Activated CD8-positive, alpha-beta T cell treated with anti-CD3 and anti-CD28 coated beads for 36 hours (primary cell): ENCODE measurements at regions not wholly inside any gene's neighbourhood (a gene's known extent, or its start where the extent isn't known, plus 50 kb on each side); places are given as distances from the start of the nearest gene placed in this dataset.

ENCODE experiments used
- ATAC-seq: fragments of 200-7000 bp; cut with Tn5 transposase; one replicate; pipeline ENCODE4 v1.10.0; 2021; ENCODE audit warnings: mild to moderate bottlenecking, moderate library complexity
- CTCF ChIA-PET: fragments of 350-600 bp; sonication (Branson Sonifier 250); formaldehyde crosslinking; loops from one replicate; lab custom pipeline; 2021; ENCODE audit warnings: antibody characterized with exemption; lab: Charles Lee
- POLR2A ChIA-PET: fragments of 350-600 bp; sonication (Branson Sonifier 250); formaldehyde crosslinking; loops from one replicate; lab custom pipeline; 2021; ENCODE audit warnings: antibody characterized with exemption; lab: Charles Lee
- DNase-seq: peaks from one replicate; pipeline ENCODE4 v3.0.0-alpha.2; 2020
- H3K27ac Mint-ChIP-seq: one replicate; pipeline ENCODE4 v1.8.0; 2021; ENCODE audit warnings: mild to moderate bottlenecking, mixed read lengths
- H3K27me3 Mint-ChIP-seq: one replicate; pipeline ENCODE4 v1.8.0; 2021; ENCODE audit warnings: mixed read lengths
- H3K36me3 Mint-ChIP-seq: one replicate; pipeline ENCODE4 v1.8.0; 2021; ENCODE audit warnings: low read depth, mixed read lengths
- H3K4me1 Mint-ChIP-seq: one replicate; pipeline ENCODE4 v1.8.0; 2021; ENCODE audit warnings: low read depth, mixed read lengths
- H3K4me3 Mint-ChIP-seq: one replicate; pipeline ENCODE4 v1.8.0; 2021; ENCODE audit warnings: mild to moderate bottlenecking, moderate library complexity, mixed read lengths
- H3K9me3 Mint-ChIP-seq: one replicate; pipeline ENCODE4 v1.8.0; 2021; ENCODE audit warnings: mixed read lengths
- intact Hi-C: fragments of 100-400 bp; cut with micrococcal nuclease; formaldehyde crosslinking; loops from one replicate; pipeline ENCODE4 v1.10.0; 2022
- TF ChIP-seq, protein P1 (sequence below): fragments of 200-600 bp; IDR thresholded peaks from one replicate; pipeline ENCODE4 v1.8.0; 2022; ENCODE audit warnings: antibody characterized with exemption, mild to moderate bottlenecking

DNA sequence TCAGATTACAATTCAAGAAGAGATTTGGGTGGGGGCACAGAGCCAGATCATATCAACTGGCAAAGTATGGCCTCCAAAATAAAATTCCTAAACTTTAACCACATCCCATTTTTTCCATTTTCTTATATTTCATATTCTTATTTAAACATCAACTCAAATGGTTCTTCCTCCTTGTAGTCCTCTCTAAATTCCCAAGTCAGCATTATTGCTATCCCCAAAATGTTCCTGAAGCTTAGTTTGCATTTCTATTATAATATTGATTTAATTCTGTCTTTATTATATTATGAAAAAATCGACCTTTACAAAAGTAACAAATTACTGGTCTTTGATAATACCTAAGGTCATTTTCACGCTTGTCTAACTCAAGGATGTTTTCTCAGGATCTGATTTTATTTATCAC, 67.5 kb downstream of the NPY1R start:
- DNase-seq: no peak
- H3K9me3 Mint-ChIP-seq: no peaks in the 10 kb centered on the region

DNA sequence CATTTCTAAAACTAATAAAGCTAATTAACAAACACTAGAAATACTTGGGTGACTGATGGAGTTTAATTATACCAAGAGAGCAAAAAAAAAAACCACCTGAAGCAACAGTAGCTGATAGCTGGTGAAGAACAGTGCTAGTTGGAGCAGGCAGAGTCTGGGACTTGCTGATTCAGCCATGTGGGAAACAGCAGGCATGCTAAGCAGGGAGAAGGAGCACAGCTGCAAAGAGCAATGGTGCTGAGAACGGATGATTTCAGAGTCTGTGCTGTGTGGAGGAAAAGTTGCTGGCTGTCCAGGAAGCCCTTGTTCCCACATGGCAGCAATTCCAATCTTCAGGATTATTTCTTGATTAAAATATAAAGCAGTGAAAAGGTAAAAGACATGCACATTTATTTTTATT, 68.8 kb downstream of the NPY1R start:
- H3K4me1 Mint-ChIP-seq: no peaks in the 10 kb centered on the region
- DNase-seq (no peak), ATAC-seq (no peak)
- ChIA-PET POLR2A (no interaction called here), CTCF (no interaction called here)
- intact Hi-C loops: no loop called here
- TF ChIP-seq, protein P1, sequence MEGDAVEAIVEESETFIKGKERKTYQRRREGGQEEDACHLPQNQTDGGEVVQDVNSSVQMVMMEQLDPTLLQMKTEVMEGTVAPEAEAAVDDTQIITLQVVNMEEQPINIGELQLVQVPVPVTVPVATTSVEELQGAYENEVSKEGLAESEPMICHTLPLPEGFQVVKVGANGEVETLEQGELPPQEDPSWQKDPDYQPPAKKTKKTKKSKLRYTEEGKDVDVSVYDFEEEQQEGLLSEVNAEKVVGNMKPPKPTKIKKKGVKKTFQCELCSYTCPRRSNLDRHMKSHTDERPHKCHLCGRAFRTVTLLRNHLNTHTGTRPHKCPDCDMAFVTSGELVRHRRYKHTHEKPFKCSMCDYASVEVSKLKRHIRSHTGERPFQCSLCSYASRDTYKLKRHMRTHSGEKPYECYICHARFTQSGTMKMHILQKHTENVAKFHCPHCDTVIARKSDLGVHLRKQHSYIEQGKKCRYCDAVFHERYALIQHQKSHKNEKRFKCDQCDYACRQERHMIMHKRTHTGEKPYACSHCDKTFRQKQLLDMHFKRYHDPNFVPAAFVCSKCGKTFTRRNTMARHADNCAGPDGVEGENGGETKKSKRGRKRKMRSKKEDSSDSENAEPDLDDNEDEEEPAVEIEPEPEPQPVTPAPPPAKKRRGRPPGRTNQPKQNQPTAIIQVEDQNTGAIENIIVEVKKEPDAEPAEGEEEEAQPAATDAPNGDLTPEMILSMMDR: no peak
- H3K9me3 Mint-ChIP-seq: no peaks in the 10 kb centered on the region
- peaks cover 2% of the 10 kb centered on the region for H3K27me3 Mint-ChIP-seq
- H3K27ac Mint-ChIP-seq: no peak overlapping the region
- H3K4me3 Mint-ChIP-seq: no peak overlapping the region
- no peaks in the 10 kb centered on the region for H3K36me3 Mint-ChIP-seq

More for the DNA sequence above, 67.5 kb downstream of the NPY1R start:
- Mint-ChIP-seq H3K27ac (no peak overlapping the region), H3K4me1 (no peaks in the 10 kb centered on the region), H3K36me3 (no peaks in the 10 kb centered on the region), H3K4me3 (no peak overlapping the region), H3K27me3 (peaks cover 2% of the 10 kb centered on the region)
- ATAC-seq: no peak
- intact Hi-C loops: no loop called here
- ChIA-PET POLR2A (no interaction called here), CTCF (no interaction called here)
- TF ChIP-seq, protein P1: no peak

DNA sequence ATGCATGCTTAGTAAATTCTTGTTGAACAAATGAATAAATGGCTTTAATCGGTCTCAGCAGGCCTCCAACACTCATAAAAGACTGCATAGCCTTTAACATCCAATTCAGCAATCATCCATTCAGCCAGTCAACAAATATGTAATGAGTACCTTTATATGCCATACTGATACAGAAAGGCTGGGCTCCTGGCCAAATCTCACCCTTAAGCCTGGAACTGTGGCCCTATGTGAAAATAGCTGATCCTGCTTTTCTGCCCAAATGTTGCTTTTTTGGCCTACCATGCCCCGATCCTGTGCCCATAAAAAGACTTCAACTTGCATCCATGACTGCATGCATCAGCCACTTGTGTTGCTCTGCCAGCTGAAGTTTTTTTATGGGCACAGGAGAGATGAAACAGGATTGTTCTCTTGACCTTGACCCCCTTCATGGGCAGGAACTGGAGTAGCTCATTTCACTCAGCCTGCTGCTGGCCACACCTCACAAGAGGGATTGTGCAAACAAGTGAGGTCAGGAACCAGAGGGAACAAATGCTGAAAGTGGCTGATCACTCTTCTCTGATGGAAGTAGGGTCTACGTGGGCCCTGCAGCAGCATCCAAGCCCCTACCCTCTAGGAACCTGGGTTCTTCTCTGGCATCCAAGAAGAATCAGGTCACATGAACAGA, 75.6 kb downstream of the NPY1R start:
- no peaks in the 10 kb centered on the region for H3K4me1 Mint-ChIP-seq
- H3K4me3 Mint-ChIP-seq: no peak overlapping the region
- H3K36me3 Mint-ChIP-seq: no peaks in the 10 kb centered on the region
- no peak for ATAC-seq
- intact Hi-C loops: no loop called here
- TF ChIP-seq, protein P1: no peak
- H3K27me3 Mint-ChIP-seq: peaks cover 1% of the 10 kb centered on the region
- no peak overlapping the region for H3K27ac Mint-ChIP-seq
- CTCF ChIA-PET: no interaction called here
- no peaks in the 10 kb centered on the region for H3K9me3 Mint-ChIP-seq
- no peak for DNase-seq
- POLR2A ChIA-PET: no interaction called here

DNA sequence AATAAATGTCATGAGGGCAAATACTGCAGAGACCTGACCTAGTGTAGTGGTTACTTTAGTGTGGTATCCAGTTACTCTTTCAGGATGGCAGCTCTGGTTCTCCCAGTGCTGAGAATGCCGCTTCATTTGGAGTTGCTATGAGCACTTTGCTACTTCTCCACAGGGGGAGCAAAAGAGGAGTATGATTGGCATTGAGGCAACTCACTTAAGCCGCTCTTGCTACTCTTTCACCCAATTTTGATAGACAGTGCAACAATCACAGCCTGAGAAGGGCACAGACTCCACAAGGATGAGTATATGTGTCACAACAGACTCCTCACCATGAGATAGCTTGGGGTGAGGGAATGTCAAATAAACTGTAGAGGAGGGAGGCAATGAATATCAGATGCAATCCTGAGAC, 81.2 kb downstream of the NPY1R start:
- CTCF ChIA-PET: no interaction called here
- no peak overlapping the region for H3K27ac Mint-ChIP-seq
- no peaks in the 10 kb centered on the region for H3K9me3 Mint-ChIP-seq
- peaks cover 5% of the 10 kb centered on the region for H3K27me3 Mint-ChIP-seq
- no peak overlapping the region for H3K4me3 Mint-ChIP-seq
- H3K4me1 Mint-ChIP-seq: no peaks in the 10 kb centered on the region
- TF ChIP-seq, protein P1: no peak
- no peaks in the 10 kb centered on the region for H3K36me3 Mint-ChIP-seq
- ATAC-seq: no peak
- intact Hi-C loops: no loop called here
- POLR2A ChIA-PET: no interaction called here
- no peak for DNase-seq

GRCh38 chr4:163249042-163249441, 82.4 kb upstream of the NAF1 start:
- POLR2A ChIA-PET: no interaction called here
- intact Hi-C loops: no loop called here

More at GRCh38 chr4:163249042-163249441, 82.4 kb upstream of the NAF1 start:
- Mint-ChIP-seq H3K27me3 (peaks cover 5% of the 10 kb centered on the region), H3K36me3 (no peaks in the 10 kb centered on the region), H3K9me3 (no peaks in the 10 kb centered on the region), H3K27ac (no peak overlapping the region), H3K4me1 (no peaks in the 10 kb centered on the region), H3K4me3 (no peak overlapping the region)
- CTCF ChIA-PET: no interaction called here
- TF ChIP-seq, protein P1: no peak
- ATAC-seq (no peak), DNase-seq (no peak)
